GM12875 (cell line): ENCODE measurements at regions not wholly inside any gene's neighbourhood (a gene's known extent, or its start where the extent isn't known, plus 50 kb on each side); places are given as distances from the start of the nearest gene placed in this dataset.

Experiments
- H3K4me3 ChIP-seq: one replicate; pipeline ENCODE4 v1.5.1; 2011; ENCODE audit warnings: low read depth, low read length, control low read depth
- TF ChIP-seq, protein P1 (sequence below): IDR thresholded peaks from 2 replicates; pipeline ENCODE4 v1.5.1; 2011; ENCODE audit warnings: low read depth, mild to moderate bottlenecking, control low read depth, inconsistent platforms, low read length, moderate library complexity, borderline replicate concordance; ENCODE audit not compliant: insufficient read depth

DNA sequence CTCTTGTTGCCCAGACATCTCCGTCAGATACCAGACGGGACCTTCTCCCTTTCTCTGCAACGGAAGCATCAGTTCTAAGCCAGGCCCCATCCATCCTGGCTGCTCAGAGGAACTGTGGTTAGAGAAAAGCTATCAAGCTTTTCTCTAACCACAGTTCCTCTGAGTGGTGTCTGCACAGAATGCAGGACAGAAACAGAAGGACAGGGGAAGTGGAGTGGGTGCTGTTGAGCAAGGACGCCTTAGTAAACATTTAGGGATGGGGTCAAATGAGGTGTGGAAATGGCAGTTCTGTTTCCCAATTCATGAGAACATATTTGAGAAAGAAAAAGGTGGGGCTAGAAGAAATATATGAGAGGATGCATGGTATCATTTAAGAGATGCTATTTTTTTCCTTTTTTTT is 283.8 kb downstream of the CRLF2 start:
- TF ChIP-seq, protein P1, sequence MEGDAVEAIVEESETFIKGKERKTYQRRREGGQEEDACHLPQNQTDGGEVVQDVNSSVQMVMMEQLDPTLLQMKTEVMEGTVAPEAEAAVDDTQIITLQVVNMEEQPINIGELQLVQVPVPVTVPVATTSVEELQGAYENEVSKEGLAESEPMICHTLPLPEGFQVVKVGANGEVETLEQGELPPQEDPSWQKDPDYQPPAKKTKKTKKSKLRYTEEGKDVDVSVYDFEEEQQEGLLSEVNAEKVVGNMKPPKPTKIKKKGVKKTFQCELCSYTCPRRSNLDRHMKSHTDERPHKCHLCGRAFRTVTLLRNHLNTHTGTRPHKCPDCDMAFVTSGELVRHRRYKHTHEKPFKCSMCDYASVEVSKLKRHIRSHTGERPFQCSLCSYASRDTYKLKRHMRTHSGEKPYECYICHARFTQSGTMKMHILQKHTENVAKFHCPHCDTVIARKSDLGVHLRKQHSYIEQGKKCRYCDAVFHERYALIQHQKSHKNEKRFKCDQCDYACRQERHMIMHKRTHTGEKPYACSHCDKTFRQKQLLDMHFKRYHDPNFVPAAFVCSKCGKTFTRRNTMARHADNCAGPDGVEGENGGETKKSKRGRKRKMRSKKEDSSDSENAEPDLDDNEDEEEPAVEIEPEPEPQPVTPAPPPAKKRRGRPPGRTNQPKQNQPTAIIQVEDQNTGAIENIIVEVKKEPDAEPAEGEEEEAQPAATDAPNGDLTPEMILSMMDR: no peak

DNA sequence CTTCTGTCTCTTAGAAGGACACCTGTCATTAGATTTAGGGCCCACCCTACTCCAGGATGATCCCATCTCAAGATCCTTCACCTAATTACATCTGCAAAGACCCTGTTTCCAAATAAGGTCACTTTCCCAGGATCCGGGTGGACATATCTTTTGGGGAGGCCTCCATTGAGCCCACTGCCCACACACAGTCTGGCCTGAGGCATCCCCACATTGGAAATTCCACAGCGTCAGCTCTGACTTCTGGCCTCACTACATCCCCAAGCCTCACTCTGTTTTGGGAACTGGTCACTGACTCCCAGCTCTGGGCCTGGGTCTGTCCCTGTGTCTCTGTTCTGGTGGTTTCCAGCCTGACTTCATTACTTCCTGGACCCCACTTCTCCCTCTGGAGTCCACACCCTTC is 285.5 kb downstream of the CRLF2 start:
- no peak overlapping the region for H3K4me3 ChIP-seq
- TF ChIP-seq, protein P1: no peak

More for the DNA sequence above, 283.8 kb downstream of the CRLF2 start:
- no peak overlapping the region for H3K4me3 ChIP-seq

DNA sequence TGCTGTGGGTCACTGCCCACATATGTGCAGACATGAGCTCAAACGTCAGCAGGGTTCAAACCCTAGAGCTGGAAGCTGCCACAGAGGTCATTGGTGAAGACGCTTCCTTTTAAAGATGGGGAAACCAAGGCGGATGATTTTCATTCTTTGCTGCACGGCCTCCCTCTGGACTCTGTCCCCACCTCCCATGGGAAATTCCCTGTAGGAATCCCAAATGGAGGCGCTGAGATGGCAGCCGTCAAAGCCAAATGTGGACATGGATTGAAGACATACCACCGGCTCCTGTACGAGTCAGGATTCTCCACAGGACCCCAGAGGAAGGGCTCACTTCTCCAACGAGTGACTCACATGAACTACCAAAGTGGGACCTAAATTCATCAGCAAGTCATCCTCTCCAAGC is 286.4 kb downstream of the CRLF2 start:
- TF ChIP-seq, protein P1: no peak
- H3K4me3 ChIP-seq: no peak overlapping the region

DNA sequence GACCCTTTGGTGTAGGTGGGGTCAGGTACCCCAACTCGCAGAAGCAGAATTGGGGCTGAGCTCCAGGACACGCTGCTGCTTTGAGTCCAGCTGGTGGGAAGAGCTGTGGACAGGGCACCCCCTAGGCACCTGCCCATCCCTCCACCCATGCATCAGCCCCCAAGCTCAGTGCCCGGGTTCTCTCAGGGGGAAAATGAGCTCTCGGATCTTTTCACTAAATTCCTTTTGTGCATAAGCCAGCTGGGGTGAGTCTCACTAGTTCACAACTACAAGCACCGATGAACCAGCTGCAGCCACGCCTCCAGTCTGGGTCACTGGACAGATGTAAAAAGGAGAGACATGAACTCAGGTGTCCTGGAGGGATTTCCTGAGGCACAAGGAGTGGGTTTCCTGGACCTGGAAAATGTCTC is 286.8 kb downstream of the CRLF2 start:
- H3K4me3 ChIP-seq: no peak overlapping the region
- TF ChIP-seq, protein P1: no peak

DNA sequence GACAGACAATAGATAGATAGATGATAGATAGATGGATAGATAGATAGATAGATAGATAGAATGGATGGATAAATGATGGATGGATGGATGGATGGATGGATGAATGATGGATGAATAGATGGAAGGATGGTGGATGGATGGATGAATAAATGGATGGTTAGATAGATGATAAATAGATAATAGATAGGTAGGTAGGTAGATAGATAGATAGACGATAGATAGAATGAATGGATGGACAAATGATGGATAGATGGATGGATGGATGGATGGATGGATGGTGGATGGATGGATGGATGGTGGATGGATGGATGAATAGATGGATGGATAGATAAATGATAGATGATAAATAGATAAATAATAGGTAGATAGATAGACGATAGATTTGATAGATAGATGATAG is 287.4 kb downstream of the CRLF2 start:
- TF ChIP-seq, protein P1: no peak
- H3K4me3 ChIP-seq: no peak overlapping the region

DNA sequence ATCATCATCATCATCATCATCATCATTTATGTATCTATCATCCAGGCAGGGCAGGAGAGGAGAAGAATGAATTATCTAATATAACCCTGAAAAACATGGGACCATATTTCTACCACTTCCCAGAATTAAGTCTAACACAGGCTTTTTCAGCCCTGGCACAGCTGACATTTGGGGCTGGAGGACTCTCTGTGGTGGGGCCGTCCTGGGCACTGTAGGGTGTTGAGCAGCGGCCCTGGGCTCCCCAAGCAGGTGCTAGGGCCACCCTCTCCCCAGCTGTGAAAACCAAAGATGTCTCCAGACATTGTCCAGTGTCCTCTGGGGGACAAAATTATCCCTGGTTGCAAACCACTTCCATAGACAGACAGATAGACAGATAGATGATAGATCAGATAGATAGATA is 288.4 kb downstream of the CRLF2 start:
- no peak overlapping the region for H3K4me3 ChIP-seq
- TF ChIP-seq, protein P1: no peak

DNA sequence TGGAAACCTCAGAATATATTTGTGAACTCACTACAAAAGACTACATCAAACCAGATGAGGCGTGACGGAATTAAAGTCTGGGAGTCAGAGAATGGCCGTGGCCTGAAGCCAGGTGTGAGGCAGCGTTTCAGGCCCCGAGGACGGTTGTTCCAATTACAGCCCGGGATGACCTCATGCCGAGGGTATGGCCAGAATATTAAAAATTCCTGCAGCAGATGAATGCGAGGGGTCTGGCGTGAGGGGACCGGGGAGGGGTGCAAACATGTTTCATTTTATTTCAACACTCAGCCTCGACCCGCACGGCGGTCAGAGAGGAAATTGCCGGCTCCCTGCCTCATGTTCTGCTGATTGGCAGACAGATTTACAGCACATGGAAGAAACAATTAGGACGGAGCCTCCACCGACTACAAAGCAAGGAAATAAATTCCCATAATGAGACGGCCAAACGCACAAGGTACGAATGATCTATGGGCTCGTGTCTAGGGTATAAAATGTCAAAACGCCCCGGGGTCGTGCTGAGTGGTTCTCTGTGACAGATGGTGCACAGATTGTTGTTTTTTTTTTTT is 289.7 kb downstream of the SHOX start:
- H3K4me3 ChIP-seq: no peak overlapping the region
- TF ChIP-seq, protein P1: no peak
